Esophagus squamous epithelium (tissue), 4 donors: ENCODE measurements at regions not wholly inside any gene's neighbourhood (a gene's known extent, or its start where the extent isn't known, plus 50 kb on each side); places are given as distances from the start of the nearest gene placed in this dataset.
"Not testable (repeated sequence)": the region's sequence is repeated elsewhere in the genome, so short reads cannot be mapped to it uniquely, and the experiment has no call there.

ENCODE experiments used
- POLR2A ChIP-seq, 4 donors: fragments of 450-650 bp; IDR thresholded peaks; one replicate each; pipeline ENCODE4 v1.6.1; 2017; ENCODE audit warnings: antibody characterized with exemption in 4 of 4, mild to moderate bottlenecking in 4 of 4, moderate library complexity in 3 of 4
- TF ChIP-seq, protein P1 (sequence below), 6 experiments: fragments of 450-650 bp in 4 of 6; fragments of 200-600 bp in 2 of 6; sonication (generic) in 2 of 6; IDR thresholded peaks; one replicate each; pipeline ENCODE4 v1.5.1; 2016 to 2019; ENCODE audit warnings: antibody characterized with exemption in 6 of 6, mild to moderate bottlenecking in 4 of 6, moderate library complexity in 4 of 6

- TF ChIP-seq, protein P1, sequence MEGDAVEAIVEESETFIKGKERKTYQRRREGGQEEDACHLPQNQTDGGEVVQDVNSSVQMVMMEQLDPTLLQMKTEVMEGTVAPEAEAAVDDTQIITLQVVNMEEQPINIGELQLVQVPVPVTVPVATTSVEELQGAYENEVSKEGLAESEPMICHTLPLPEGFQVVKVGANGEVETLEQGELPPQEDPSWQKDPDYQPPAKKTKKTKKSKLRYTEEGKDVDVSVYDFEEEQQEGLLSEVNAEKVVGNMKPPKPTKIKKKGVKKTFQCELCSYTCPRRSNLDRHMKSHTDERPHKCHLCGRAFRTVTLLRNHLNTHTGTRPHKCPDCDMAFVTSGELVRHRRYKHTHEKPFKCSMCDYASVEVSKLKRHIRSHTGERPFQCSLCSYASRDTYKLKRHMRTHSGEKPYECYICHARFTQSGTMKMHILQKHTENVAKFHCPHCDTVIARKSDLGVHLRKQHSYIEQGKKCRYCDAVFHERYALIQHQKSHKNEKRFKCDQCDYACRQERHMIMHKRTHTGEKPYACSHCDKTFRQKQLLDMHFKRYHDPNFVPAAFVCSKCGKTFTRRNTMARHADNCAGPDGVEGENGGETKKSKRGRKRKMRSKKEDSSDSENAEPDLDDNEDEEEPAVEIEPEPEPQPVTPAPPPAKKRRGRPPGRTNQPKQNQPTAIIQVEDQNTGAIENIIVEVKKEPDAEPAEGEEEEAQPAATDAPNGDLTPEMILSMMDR (IDR thresholded peaks at IDR 0.05): not testable (repeated sequence)
- not testable (repeated sequence) for TF ChIP-seq POLR2A (IDR thresholded peaks at IDR 0.05)
Measured at GRCh38 chr17:15814003-15814402, 81.9 kb downstream of the TBC1D26 start.
